ENCODE measurements at regions not wholly inside any gene's neighbourhood (a gene's known extent, or its start where the extent isn't known, plus 50 kb on each side); places are given as distances from the start of the nearest gene placed in this dataset.

GRCh38 chr5:74378464-74378863 lies 262.1 kb downstream of the ENC1 start:
- peak; percentile 58 for DNase-seq (ENCODE audit: low read depth)

GRCh38 chr5:74376187-74376586 lies 264.3 kb downstream of the ENC1 start:
- DNase-seq (ENCODE audit: low read depth) = no peak

GRCh38 chr5:74375271-74375670 lies 265.3 kb downstream of the ENC1 start:
- no peak for DNase-seq (ENCODE audit: low read depth)

- no peak for DNase-seq (ENCODE audit: low read depth)
Measured at GRCh38 chr5:74374656-74375055, 265.9 kb downstream of the ENC1 start.

- no peak for DNase-seq (ENCODE audit: low read depth)
Measured at GRCh38 chr5:74373076-74373475, 267.5 kb downstream of the ENC1 start.

- DNase-seq (ENCODE audit: low read depth) = no peak
Measured at GRCh38 chr5:74372502-74373064, 267.9 kb downstream of the ENC1 start.

- no peak for DNase-seq (ENCODE audit: low read depth)
Measured at GRCh38 chr5:74372051-74372450, 268.5 kb downstream of the ENC1 start.

GRCh38 chr5:74371621-74372020 lies 268.9 kb downstream of the ENC1 start:
- no peak for DNase-seq (ENCODE audit: low read depth)

GRCh38 chr5:74370168-74370567 lies 270.4 kb downstream of the ENC1 start:
- no peak for DNase-seq (ENCODE audit: low read depth)

GRCh38 chr5:74369173-74369572 lies 271.4 kb downstream of the ENC1 start:
- DNase-seq (ENCODE audit: low read depth) = no peak

GRCh38 chr5:74367934-74368333 lies 272.6 kb downstream of the ENC1 start:
- DNase-seq (ENCODE audit: low read depth) = no peak

- no peak for DNase-seq (ENCODE audit: low read depth)
Measured at GRCh38 chr5:74367241-74367733, 273.2 kb downstream of the ENC1 start.

GRCh38 chr5:74365723-74366122 lies 274.8 kb downstream of the ENC1 start:
- no peak for DNase-seq (ENCODE audit: low read depth)

GRCh38 chr5:74364507-74364906 lies 276.0 kb downstream of the ENC1 start:
- DNase-seq (ENCODE audit: low read depth) = no peak

- no peak for DNase-seq (ENCODE audit: low read depth)
Measured at GRCh38 chr5:74363603-74364205, 276.8 kb downstream of the ENC1 start.

GRCh38 chr5:74361406-74362358 lies 278.8 kb downstream of the ENC1 start:
- no peak for DNase-seq (ENCODE audit: low read depth)

- no peak for DNase-seq (ENCODE audit: low read depth)
Measured at GRCh38 chr5:74360535-74361210, 279.9 kb downstream of the ENC1 start.

- DNase-seq (ENCODE audit: low read depth) = peak; percentile 33
Measured at GRCh38 chr5:74357827-74358226, 282.7 kb downstream of the ENC1 start.

GRCh38 chr5:74356009-74356695 lies 284.4 kb downstream of the ENC1 start:
- no peak for DNase-seq (ENCODE audit: low read depth)

- peak; percentile 42 for DNase-seq (ENCODE audit: low read depth)
Measured at GRCh38 chr5:74355041-74355824, 285.3 kb downstream of the ENC1 start.

GRCh38 chr5:74352256-74352655 lies 288.3 kb downstream of the ENC1 start:
- peak; percentile 20 for DNase-seq (ENCODE audit: low read depth)
